IMR-90 (cell line): ENCODE measurements at regions not wholly inside any gene's neighbourhood (a gene's known extent, or its start where the extent isn't known, plus 50 kb on each side); places are given as distances from the start of the nearest gene placed in this dataset.
A peak's percentile ranks its signal among the peaks of the same experiment; 100 is the strongest.

Experiments
- ATAC-seq: fragments of 200-7000 bp; cut with Tn5 transposase; 2 replicates; pipeline ENCODE4 v1.9.1; 2020; ENCODE audit warnings: low read depth, mild to moderate bottlenecking, moderate library complexity
- BruUV-seq: library from RNA; stranded (reverse); fragments of 400-500 nt; replicated peaks from 2 replicates; lab custom pipeline; 2021; lab: Mats Ljungman, UMichigan
- CTCF ChIA-PET: fragments of 300-600 bp; formaldehyde crosslinking; extraction: SDS; loops from one replicate; lab custom pipeline; 2021; ENCODE audit warnings: antibody characterized with exemption; lab: Yijun Ruan, JAX
- POLR2A ChIA-PET: fragments of 300-600 bp; sonication (Branson Sonifier 250); formaldehyde crosslinking; loops from one replicate; lab custom pipeline; 2022; ENCODE audit warnings: antibody characterized with exemption; ENCODE audit not compliant: unreplicated experiment; lab: Charles Lee
- DNase-seq: peaks from one replicate; pipeline ENCODE4 v3.0.0; 2013
- H2AFZ ChIP-seq: replicated peaks from 2 replicates; pipeline ENCODE3; 2013; ENCODE audit warnings: low read length, mild to moderate bottlenecking; ENCODE audit not compliant: poor library complexity
- H2AK5ac ChIP-seq: 2 replicates; pipeline ENCODE4 v1.6.1; 2013; ENCODE audit warnings: low read depth, low read length, inconsistent platforms
- H2AK9ac ChIP-seq: replicated peaks from 2 replicates; pipeline ENCODE3; 2013; ENCODE audit warnings: mild to moderate bottlenecking, low read depth, low read length, moderate library complexity; ENCODE audit not compliant: poor library complexity
- H2BK120ac ChIP-seq: 2 replicates; pipeline ENCODE4 v1.6.1; 2013; ENCODE audit warnings: low read depth, low read length, inconsistent platforms
- H2BK15ac ChIP-seq: 3 replicates; pipeline ENCODE4 v1.6.1; 2013; ENCODE audit warnings: low read depth, low read length, inconsistent platforms
- H2BK20ac ChIP-seq: 2 replicates; pipeline ENCODE4 v1.6.1; 2013; ENCODE audit warnings: low read depth, mild to moderate bottlenecking, inconsistent platforms, low read length, moderate library complexity
- H2BK5ac ChIP-seq: 2 replicates; pipeline ENCODE4 v1.6.1; 2013; ENCODE audit warnings: mild to moderate bottlenecking, low read depth, low read length, inconsistent platforms; ENCODE audit not compliant: poor library complexity, severe bottlenecking
- H3K14ac ChIP-seq: replicated peaks from 2 replicates; pipeline ENCODE4 v1.6.1; 2013; ENCODE audit warnings: low read depth, low read length, inconsistent platforms
- H3K18ac ChIP-seq: 2 replicates; pipeline ENCODE4 v1.6.1; 2013; ENCODE audit warnings: low read depth, low read length, control low read depth
- H3K23ac ChIP-seq: 2 replicates; pipeline ENCODE4 v1.6.1; 2013; ENCODE audit warnings: low read depth, low read length, inconsistent platforms
- H3K27ac ChIP-seq: 2 replicates; pipeline ENCODE4 v1.5.1; 2013; ENCODE audit warnings: mild to moderate bottlenecking, control low read depth, low read length; ENCODE audit not compliant: insufficient read depth
- H3K27me3 ChIP-seq: 2 replicates; pipeline ENCODE4 v1.6.1; 2013; ENCODE audit warnings: low read length; ENCODE audit not compliant: control insufficient read depth, insufficient read depth
- H3K36me3 ChIP-seq: 2 replicates; pipeline ENCODE4 v1.6.1; 2013; ENCODE audit warnings: low read length, mixed read lengths; ENCODE audit not compliant: control insufficient read depth, insufficient read depth
- H3K4ac ChIP-seq: 2 replicates; pipeline ENCODE4 v1.6.1; 2013; ENCODE audit warnings: low read depth, low read length, inconsistent platforms
- H3K4me1 ChIP-seq: 2 replicates; pipeline ENCODE4 v1.6.1; 2013; ENCODE audit warnings: low read length, mixed read lengths; ENCODE audit not compliant: control insufficient read depth, insufficient read depth
- H3K4me2 ChIP-seq: 2 replicates; pipeline ENCODE4 v1.6.1; 2013; ENCODE audit warnings: low read depth, mild to moderate bottlenecking, control low read depth, low read length, moderate library complexity
- H3K4me3 ChIP-seq: 2 replicates; pipeline ENCODE4 v1.5.1; 2013; ENCODE audit warnings: low read depth, mild to moderate bottlenecking, control low read depth, low read length, moderate library complexity; ENCODE audit not compliant: insufficient read depth
- H3K56ac ChIP-seq: 2 replicates; pipeline ENCODE4 v1.6.1; 2013; ENCODE audit warnings: low read length, inconsistent platforms; ENCODE audit not compliant: insufficient read depth; ENCODE audit errors: extremely low read depth
- H3K79me1 ChIP-seq, 2 experiments: 2 replicates each; pipeline ENCODE4 v1.6.1; 2013; ENCODE audit warnings: low read length in 2 of 2, inconsistent platforms in 1 of 2, low read depth in 1 of 2
- H3K9ac ChIP-seq: 2 replicates; pipeline ENCODE4 v1.6.1; 2013; ENCODE audit warnings: low read depth, low read length, control low read depth
- H3K9me1 ChIP-seq: 2 replicates; pipeline ENCODE4 v1.6.1; 2013; ENCODE audit warnings: low read length, inconsistent platforms; ENCODE audit not compliant: insufficient read depth
- H3K9me3 ChIP-seq: 2 replicates; pipeline ENCODE4 v1.6.1; 2013; ENCODE audit warnings: low read length; ENCODE audit not compliant: control insufficient read depth, insufficient read depth
- H4K20me1 ChIP-seq: 2 replicates; pipeline ENCODE4 v1.6.1; 2013; ENCODE audit warnings: low read length, inconsistent platforms; ENCODE audit not compliant: insufficient read depth
- H4K5ac ChIP-seq: 2 replicates; pipeline ENCODE4 v1.6.1; 2013; ENCODE audit warnings: mild to moderate bottlenecking, low read depth, low read length, control low read depth
- H4K8ac ChIP-seq, 2 experiments: 2 replicates each; pipeline ENCODE4 v1.6.1; 2013; ENCODE audit warnings: low read depth in 2 of 2, low read length in 2 of 2, control low read depth in 1 of 2, inconsistent platforms in 1 of 2
- H4K91ac ChIP-seq: 2 replicates; pipeline ENCODE4 v1.6.1; 2013; ENCODE audit warnings: low read depth, low read length, inconsistent platforms; ENCODE audit not compliant: insufficient read depth
- CEBPB ChIP-seq: IDR thresholded peaks from 2 replicates; pipeline ENCODE4 v1.6.1; 2012; ENCODE audit warnings: low read depth, low read length, improper control_type of control experiment
- CTCF ChIP-seq: conservative IDR thresholded peaks from 2 replicates; pipeline ENCODE4 v1.5.1; 2012; ENCODE audit warnings: mild to moderate bottlenecking, low read depth, low read length, improper control_type of control experiment
- MAFK ChIP-seq: IDR thresholded peaks from 2 replicates; pipeline ENCODE4 v1.6.1; 2012; ENCODE audit warnings: low read depth, low read length, improper control_type of control experiment
- MAZ ChIP-seq: IDR thresholded peaks from 2 replicates; pipeline ENCODE4 v1.6.1; 2012; ENCODE audit warnings: low read depth, mild to moderate bottlenecking, low read length, improper control_type of control experiment, moderate library complexity, borderline replicate concordance
- MXI1 ChIP-seq: IDR thresholded peaks from 2 replicates; pipeline ENCODE4 v1.6.1; 2012; ENCODE audit warnings: low read depth, mild to moderate bottlenecking, low read length, moderate library complexity, borderline replicate concordance
- SMC3 ChIP-seq: fragments of 150-350 bp; IDR thresholded peaks from 2 replicates; pipeline ENCODE4 v1.6.1; 2016; ENCODE audit warnings: low read depth, mild to moderate bottlenecking, antibody characterized with exemption, low read length, moderate library complexity
- WGBS, 2 experiments: methylation state at CpG; one replicate each; pipeline versions ENCODE4 v1.1.5 to v1.1.7; 2013; ENCODE audit warnings: missing lambda C conversion rate in 2 of 2; ENCODE audit not compliant: insufficient read length in 1 of 2; ENCODE audit errors: extremely low coverage in 2 of 2; 5-methylcytosine and 5-hydroxymethylcytosine counted together
- dilution Hi-C: fragments of 300-500 bp; cut with HindIII; formaldehyde crosslinking; loops from one replicate; pipeline ENCODE4 v1.14.3; 2018; ENCODE audit warnings: low sequenced_read_pairs; ENCODE audit not compliant: unreplicated experiment
- in situ Hi-C: fragments of 300-500 bp; cut with MboI; formaldehyde crosslinking; loops from 3 replicates; pipeline ENCODE4 v1.14.3; 2019; ENCODE audit warnings: low sequenced_read_pairs, inconsistent platforms, mixed read lengths
- intact Hi-C: fragments of 100-400 bp; cut with micrococcal nuclease; formaldehyde crosslinking; loops from 2 replicates; pipeline ENCODE4 v1.10.0; 2022

DNA sequence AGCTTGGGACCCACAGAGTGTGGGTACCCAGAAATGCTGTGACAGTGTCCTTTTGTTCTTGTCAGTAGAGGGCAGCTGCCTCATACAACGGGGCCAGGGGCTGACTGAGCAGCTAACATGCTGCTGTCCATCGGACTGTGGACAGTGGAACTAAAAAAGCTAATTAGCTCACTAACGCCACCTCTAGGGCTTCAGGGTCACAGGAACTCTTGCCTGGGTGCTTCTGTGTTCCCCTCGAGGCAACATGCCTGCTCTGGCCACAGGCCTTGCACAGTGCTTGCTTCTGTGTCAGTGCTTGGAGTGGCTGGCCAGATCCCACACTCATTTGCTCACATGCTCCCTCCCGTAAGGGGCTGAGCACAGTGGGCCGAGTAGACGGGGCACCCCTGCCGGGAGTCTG lies 377.0 kb downstream of the OLFM4 start:
- Histone ChIP-seq H3K4me3 (no peak overlapping the region), H2BK20ac (no peak overlapping the region), H4K20me1 (no peaks in the 10 kb centered on the region), H4K5ac (no peak overlapping the region), H3K79me1 (no peaks in the 10 kb centered on the region), H2AK5ac (no peak overlapping the region), H2BK15ac (no peak overlapping the region), H3K18ac (no peak overlapping the region), H3K23ac (no peak overlapping the region), H3K9ac (no peak overlapping the region), H3K27me3 (no peaks in the 10 kb centered on the region), H3K56ac (no peak overlapping the region), H3K4me2 (no peak overlapping the region), H3K36me3 (no peaks in the 10 kb centered on the region), H2BK5ac (no peak overlapping the region), H2AFZ (peak overlapping the region; percentile 23), H3K27ac (no peak overlapping the region), H2BK120ac (no peak overlapping the region), H3K9me3 (peaks cover 24% of the 10 kb centered on the region), H2AK9ac (no peak overlapping the region), H3K9me1 (no peaks in the 10 kb centered on the region), H3K4ac (no peak overlapping the region), H3K4me1 (no peaks in the 10 kb centered on the region), H4K8ac (no peak overlapping the region), H4K91ac (no peak overlapping the region), H3K14ac (no peak overlapping the region)
- ChIA-PET CTCF (no interaction called here), POLR2A (no interaction called here)
- TF ChIP-seq CEBPB = no peak
- TF ChIP-seq CTCF = no peak
- no peak for TF ChIP-seq MAFK
- TF ChIP-seq MAZ = no peak
- no peak for TF ChIP-seq MXI1
- no peak for TF ChIP-seq SMC3
- BruUV-seq = no TSS peak
- intact Hi-C loops = no loop called here
- in situ Hi-C loops = no loop called here
- WGBS, 2 experiments = 27% methylated on average over 2 of the region's 8 CpGs; no CpG with 5 or more reads in 1 of the 2 experiments
- dilution Hi-C loops = no loop called here
- DNase-seq (no peak), ATAC-seq (no peak)
